Tongue (tissue), 1 donor: ENCODE measurements at regions not wholly inside any gene's neighbourhood (a gene's known extent, or its start where the extent isn't known, plus 50 kb on each side); places are given as distances from the start of the nearest gene placed in this dataset.
A peak's percentile ranks its signal among the peaks of the same experiment; 100 is the strongest.
"Not testable (repeated sequence)": the region's sequence is repeated elsewhere in the genome, so short reads cannot be mapped to it uniquely, and the experiment has no call there.

ENCODE experiments used
- DNase-seq: peaks from one replicate; pipeline ENCODE4 v3.0.0-alpha.2; 2015

DNA sequence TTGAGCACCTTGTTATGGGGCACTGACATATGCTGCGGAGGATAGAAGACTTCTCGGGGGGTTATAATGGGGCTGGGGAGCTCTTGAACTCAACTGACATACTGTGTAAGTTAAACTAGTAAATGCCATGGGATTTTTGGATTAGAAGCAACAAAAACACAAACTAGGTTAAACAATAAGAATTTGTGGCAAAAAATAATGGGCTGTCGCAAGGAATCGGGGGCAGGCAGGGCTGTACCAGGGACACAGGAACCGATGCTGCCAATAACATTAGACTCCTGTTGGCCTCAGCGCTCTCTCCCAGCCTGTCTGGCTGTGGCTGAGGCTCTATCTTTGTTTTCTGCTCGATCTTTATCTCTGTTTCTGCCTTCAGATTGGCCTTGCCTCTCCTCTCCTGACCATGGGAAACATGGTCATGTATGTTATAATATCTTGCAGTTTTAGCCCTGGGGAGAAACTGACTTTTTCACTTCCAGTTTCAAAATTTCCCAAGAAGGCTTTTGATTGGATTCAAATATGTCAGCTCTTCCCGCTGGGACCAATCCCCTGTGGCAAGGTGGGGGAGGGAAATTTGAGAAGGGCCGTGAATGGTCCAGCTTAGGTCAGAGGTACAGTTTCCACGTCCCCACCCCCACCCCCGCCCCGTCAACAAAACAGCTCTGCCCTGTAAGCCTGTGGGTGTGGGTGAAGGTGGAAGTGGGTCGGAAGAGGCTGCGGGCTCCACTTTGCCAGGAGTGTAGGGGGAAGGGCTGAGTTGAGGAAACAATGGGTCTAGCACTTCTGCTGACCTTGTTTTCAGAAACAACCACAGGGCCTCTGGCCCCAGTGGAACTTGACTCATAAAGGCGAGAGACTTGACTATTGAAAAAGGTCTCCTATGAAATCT lies 161.1 kb upstream of the TBL1XR1 start:
- DNase-seq = peak; percentile 72

DNA sequence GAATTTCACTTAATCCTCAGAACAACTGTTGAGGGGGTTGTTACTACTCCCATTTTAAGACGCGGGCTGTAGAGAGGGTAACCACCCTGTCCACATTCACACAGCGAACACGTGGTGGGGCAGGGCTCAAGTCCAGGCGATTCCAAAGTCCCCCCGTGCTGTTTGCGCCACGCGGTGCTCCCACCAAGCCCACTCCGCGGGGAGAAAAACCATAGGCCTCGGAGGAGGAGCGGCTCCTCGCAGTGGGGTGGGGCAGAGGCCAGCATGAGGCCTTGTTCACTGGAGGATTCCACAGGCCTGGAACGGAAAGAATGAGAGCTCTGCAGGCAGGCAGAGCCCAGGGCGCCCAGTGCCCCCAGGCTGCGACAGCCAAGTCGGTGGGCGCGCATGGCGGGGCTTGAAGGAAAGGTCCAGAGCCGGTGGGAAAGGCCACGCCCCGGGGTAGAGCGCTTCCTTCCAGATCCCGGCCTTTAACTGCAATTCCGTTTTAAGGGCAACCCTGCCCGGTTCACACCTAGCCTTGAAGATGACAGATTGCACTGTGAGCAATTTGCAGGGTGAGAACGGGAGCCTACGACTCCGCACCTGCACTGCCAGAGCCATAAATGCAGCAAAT lies 161.8 kb upstream of the TBL1XR1 start:
- DNase-seq = no peak

- peak; percentile 99 for DNase-seq
Observed at GRCh38 chr3:177359593-177360357, 162.5 kb upstream of the TBL1XR1 start.

- no peak for DNase-seq
Observed at GRCh38 chr3:177361081-177361938, 164.0 kb upstream of the TBL1XR1 start.

GRCh38 chr3:177362626-177363025 lies 165.3 kb upstream of the TBL1XR1 start:
- DNase-seq = peak; percentile 80

- DNase-seq = no peak
Observed at GRCh38 chr3:177364236-177364635, 167.0 kb upstream of the TBL1XR1 start.

GRCh38 chr3:177365294-177365693 lies 168.0 kb upstream of the TBL1XR1 start:
- not testable (repeated sequence) for DNase-seq

GRCh38 chr3:177367788-177368187 lies 170.5 kb upstream of the TBL1XR1 start:
- peak; percentile 41 for DNase-seq

GRCh38 chr3:177370246-177370822 lies 173.1 kb upstream of the TBL1XR1 start:
- peak; percentile 82 for DNase-seq

DNA sequence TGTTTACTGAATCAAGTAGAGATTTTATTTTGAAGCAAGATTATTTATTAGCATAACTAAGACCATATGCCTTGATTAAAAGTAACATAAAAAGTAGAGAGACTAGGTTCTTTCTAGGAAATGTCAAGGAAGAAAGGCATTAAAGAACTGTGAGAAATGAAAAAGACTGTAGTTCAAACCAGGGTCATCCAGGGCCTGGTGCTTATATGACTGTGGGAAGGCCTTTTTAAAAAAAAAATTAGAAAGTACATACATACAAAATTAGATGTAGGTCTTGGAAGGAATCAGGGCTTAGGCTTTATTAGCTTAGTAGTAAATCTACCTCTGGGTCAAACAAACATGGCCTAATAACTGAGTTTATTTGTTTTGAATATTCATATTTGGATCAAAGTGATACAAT lies 173.9 kb upstream of the TBL1XR1 start:
- DNase-seq = no peak

DNA sequence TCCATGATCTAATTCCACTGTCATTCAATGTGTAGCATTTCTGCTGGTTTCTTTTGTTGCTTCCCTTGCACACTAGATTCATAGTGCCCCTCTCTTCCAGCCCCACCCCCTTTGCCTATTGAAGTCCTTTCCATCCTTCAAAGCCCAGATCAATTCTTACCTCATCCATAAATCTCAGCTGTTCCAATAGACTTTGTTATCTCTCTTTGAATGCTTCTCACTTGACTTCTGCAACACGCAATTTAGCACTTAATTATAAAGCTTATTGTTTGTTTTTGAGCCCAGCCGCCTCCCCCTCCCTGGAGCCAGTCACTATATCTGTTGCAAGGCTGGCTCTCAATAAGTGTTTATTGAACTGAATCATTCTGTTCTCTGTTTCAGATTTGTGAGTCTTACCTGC lies 174.6 kb upstream of the TBL1XR1 start:
- DNase-seq = no peak

DNA sequence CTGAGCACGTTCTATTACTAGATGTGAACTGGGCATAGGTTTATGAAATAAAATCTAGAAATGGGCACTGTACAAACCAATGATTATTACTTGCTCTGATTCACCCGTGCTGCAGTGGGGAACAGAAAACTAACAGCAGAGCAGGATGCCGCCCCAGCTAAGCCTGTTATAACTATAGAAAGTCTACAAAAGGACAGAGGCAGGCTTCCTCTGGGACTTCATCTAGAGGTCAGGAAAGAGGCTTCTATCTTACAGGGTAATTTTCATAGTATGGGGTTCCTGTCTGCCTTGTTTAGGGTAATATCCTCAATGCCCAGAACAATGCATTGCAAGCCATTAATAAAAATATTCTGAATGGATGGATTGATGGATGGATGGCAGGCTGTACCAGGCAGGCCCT lies 177.0 kb upstream of the TBL1XR1 start:
- DNase-seq = no peak

- DNase-seq = no peak
Observed at GRCh38 chr3:177375316-177375715, 178.0 kb upstream of the TBL1XR1 start.

DNA sequence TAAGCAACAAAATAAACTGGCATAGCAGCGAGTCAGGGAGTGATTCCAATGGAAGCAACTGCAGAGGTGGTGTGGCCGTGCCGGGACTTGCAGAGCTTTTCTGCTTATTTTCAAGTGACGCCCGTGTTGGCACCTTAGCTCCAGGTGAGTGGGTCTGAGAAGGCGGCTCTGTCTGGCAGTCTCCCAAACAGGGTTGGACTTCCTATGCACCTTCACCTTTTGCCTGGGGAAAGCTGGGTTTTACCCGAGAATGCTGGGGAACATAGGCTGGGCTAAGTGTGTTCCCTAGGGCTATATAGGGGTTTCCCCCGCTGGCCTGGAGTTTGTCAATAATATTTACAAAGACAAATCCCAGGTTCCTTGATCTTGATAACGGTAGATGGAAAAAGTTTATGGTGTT lies 179.9 kb upstream of the TBL1XR1 start:
- peak; percentile 36 for DNase-seq

DNA sequence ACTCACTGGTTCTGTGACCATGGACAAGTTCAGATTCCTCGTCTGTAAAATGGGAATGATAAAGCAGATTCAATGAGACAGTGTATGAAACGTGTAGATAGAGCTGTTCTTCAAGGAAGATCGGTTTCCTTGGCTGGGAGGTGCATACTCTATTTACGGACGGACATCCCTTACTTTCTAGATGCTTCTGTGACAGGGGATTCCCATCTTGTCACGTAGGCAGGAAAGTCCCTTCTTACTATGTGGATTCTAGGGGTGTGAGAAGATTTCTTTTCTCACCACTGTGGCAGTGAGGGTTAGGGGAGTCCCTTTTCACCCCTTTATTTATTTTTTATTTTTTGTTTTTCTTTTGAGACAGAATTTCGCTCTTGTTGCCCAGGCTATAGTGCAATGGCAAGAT lies 180.9 kb upstream of the TBL1XR1 start:
- no peak for DNase-seq

GRCh38 chr3:177379045-177379444 lies 181.8 kb upstream of the TBL1XR1 start:
- peak; percentile 30 for DNase-seq

DNA sequence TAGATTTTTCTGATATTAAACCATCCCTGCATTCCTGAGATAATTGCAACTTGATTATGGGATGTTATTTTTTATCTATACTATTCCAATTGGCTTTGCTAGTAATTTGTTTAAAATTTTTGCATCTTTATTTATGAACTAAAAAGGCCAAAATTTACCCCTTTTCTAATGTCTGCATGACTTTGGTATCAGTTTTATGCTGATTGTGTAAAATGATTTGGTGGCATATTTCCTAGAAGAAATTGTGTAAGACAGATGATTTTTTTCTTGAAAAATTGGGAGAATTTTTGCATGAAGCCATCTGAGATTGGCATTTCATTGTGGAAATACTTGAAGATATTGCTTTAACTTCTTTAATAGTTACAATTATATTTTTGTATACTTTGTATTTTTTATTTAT lies 183.8 kb upstream of the TBL1XR1 start:
- no peak for DNase-seq

- no peak for DNase-seq
Observed at GRCh38 chr3:177382944-177383343, 185.7 kb upstream of the TBL1XR1 start.

GRCh38 chr3:177385186-177385585 lies 187.9 kb upstream of the TBL1XR1 start:
- DNase-seq = no peak

- no peak for DNase-seq
Observed at GRCh38 chr3:177385831-177386301, 188.6 kb upstream of the TBL1XR1 start.

GRCh38 chr3:177388209-177388608 lies 190.9 kb upstream of the TBL1XR1 start:
- DNase-seq = no peak
